RWPE2 (cell line): ENCODE measurements at regions not wholly inside any gene's neighbourhood (a gene's known extent, or its start where the extent isn't known, plus 50 kb on each side); places are given as distances from the start of the nearest gene placed in this dataset.

ENCODE experiments used
- ATAC-seq: fragments of 200-7000 bp; cut with Tn5 transposase; 3 replicates; pipeline ENCODE4 v1.9.1; 2021; ENCODE audit warnings: low read depth
- DNase-seq: peaks from one replicate; pipeline ENCODE4 v3.0.0-alpha.2; 2020; ENCODE audit warnings: low spot score
- H3K27ac ChIP-seq: fragments of 450-650 bp; 2 replicates; pipeline ENCODE4 v1.5.1; 2017; ENCODE audit warnings: mild to moderate bottlenecking; ENCODE audit not compliant: poor library complexity, severe bottlenecking
- H3K27me3 ChIP-seq: fragments of 250-450 bp; sonication (Bioruptor Pico); 2 replicates; pipeline ENCODE4 v1.5.1; 2021; ENCODE audit warnings: mild to moderate bottlenecking, moderate library complexity; ENCODE audit not compliant: insufficient read depth, poor library complexity, severe bottlenecking
- H3K36me3 ChIP-seq: fragments of 250-450 bp; sonication (Bioruptor Pico); 2 replicates; pipeline ENCODE4 v1.5.1; 2020; ENCODE audit warnings: low read depth, mild to moderate bottlenecking, moderate library complexity
- H3K4me1 ChIP-seq: fragments of 250-450 bp; sonication (Bioruptor Pico); 2 replicates; pipeline ENCODE4 v1.5.1; 2021; ENCODE audit warnings: mild to moderate bottlenecking, moderate library complexity; ENCODE audit not compliant: insufficient read depth, poor library complexity, severe bottlenecking
- H3K4me3 ChIP-seq: fragments of 250-450 bp; sonication (Bioruptor Pico); 2 replicates; pipeline ENCODE4 v1.5.1; 2021; ENCODE audit warnings: mild to moderate bottlenecking, moderate library complexity; ENCODE audit not compliant: severe bottlenecking
- H3K9me3 ChIP-seq: fragments of 250-450 bp; sonication (Bioruptor Pico); 2 replicates; pipeline ENCODE4 v1.5.1; 2021; ENCODE audit warnings: mild to moderate bottlenecking, moderate library complexity; ENCODE audit not compliant: severe bottlenecking
- CTCF ChIP-seq: fragments of 450-650 bp; IDR thresholded peaks from one replicate; pipeline ENCODE4 v1.5.1; 2017; ENCODE audit warnings: mild to moderate bottlenecking, moderate library complexity; ENCODE audit not compliant: poor library complexity, severe bottlenecking

GRCh38 chr1:4307468-4307845, 347.0 kb upstream of the AJAP1 start:
- Histone ChIP-seq H3K4me3 (no peak overlapping the region), H3K27me3 (no peaks in the 10 kb centered on the region), H3K4me1 (no peaks in the 10 kb centered on the region), H3K27ac (no peak overlapping the region), H3K9me3 (no peaks in the 10 kb centered on the region), H3K36me3 (no peaks in the 10 kb centered on the region)
- no peak for TF ChIP-seq CTCF
- DNase-seq, result no peak
- no peak for ATAC-seq

DNA sequence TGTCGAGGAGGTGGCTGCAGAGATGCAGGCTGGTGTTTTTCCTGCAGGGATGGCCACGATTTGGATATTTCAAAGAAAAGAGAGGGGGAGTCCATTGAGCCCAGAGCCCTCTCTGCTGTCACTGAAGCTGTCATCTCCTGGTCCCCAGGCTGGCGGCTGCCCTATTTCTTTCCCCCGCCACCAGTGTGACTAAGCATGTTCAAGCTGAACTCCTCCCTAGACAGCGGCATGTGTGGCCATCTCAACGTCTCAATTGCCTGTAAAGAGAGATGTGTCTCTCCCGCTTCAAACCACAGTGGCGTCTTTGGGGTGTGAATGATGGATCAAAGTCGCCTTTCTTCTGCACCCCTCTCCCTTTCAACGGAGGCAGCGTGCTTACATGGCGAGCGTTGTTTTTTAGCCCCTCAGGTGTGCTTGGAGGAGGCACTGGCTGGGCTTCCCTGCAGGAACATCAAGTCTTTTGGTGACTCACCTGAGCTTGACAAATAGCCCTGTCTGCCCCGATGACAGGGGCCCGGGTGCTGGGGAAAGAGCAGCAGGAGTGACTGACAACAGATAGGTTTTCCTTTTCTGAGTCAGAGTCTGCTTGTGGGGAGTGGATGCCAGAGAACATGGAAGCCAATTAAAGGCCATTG, 346.4 kb upstream of the AJAP1 start:
- no peaks in the 10 kb centered on the region for H3K4me1 ChIP-seq
- no peaks in the 10 kb centered on the region for H3K27me3 ChIP-seq
- ATAC-seq (no peak), DNase-seq (no peak)
- H3K36me3 ChIP-seq, result no peaks in the 10 kb centered on the region
- H3K9me3 ChIP-seq, result no peaks in the 10 kb centered on the region
- H3K4me3 ChIP-seq, result no peak overlapping the region
- TF ChIP-seq CTCF, result no peak
- H3K27ac ChIP-seq, result no peak overlapping the region

DNA sequence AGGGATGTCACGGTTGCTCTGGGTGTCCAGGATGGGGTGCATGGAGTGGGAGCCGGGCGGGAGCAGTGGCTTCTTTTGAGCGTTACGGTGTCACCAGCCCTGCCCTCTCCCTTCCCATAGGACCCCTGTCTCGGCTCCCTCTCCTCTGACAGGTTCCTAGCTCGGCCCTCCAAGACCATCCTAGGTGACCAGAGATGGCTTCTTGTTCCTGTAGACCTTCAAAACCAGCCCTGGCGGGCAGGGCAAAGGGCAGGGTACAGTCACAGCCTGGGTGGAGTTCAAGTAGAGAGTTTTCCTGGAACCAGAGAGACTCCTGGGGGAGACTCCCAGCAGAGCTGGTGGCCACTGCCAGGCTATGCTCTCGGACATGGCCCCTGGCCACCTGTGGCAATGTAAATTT, 345.6 kb upstream of the AJAP1 start:
- no peak for ATAC-seq
- no peaks in the 10 kb centered on the region for H3K4me1 ChIP-seq
- TF ChIP-seq CTCF, result no peak
- H3K36me3 ChIP-seq, result no peaks in the 10 kb centered on the region
- H3K4me3 ChIP-seq, result no peak overlapping the region
- no peak overlapping the region for H3K27ac ChIP-seq
- H3K27me3 ChIP-seq, result no peaks in the 10 kb centered on the region
- H3K9me3 ChIP-seq, result no peaks in the 10 kb centered on the region
- DNase-seq, result no peak

DNA sequence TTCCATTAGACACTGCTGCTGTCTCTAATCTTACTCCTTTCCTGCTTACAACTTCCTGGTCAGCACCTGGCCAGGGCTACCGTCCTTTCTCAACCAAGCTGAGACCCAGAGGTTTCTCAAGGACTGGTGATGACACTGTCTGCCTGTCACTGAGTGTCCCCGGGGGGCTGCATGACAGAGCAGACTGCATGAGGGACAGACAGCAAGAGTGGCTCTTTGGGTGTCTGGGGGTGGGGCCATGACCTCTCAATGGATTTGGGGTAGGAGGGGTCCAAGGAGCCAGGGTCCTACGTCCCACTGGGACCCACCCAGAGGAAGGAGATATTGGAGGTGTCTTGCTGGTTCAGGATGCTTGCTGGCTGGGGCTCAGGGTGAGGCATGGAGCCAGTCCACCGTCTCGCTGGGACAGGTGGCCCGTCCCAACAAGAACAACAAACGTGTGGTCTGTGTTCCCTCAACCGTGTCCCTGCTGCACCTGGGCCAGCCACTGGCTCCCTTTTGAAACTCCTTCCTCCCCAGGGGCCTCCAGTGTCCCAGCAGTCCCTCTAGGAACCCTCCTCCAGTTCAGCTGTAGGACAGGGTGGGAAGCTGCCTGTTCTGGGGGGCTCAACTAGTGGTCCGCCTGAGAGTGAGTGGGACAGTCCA, 344.6 kb upstream of the AJAP1 start:
- Histone ChIP-seq H3K4me3 (no peak overlapping the region), H3K27me3 (no peaks in the 10 kb centered on the region), H3K36me3 (no peaks in the 10 kb centered on the region), H3K4me1 (no peaks in the 10 kb centered on the region), H3K9me3 (no peaks in the 10 kb centered on the region), H3K27ac (no peak overlapping the region)
- TF ChIP-seq CTCF, result no peak
- DNase-seq, result no peak
- ATAC-seq, result no peak

DNA sequence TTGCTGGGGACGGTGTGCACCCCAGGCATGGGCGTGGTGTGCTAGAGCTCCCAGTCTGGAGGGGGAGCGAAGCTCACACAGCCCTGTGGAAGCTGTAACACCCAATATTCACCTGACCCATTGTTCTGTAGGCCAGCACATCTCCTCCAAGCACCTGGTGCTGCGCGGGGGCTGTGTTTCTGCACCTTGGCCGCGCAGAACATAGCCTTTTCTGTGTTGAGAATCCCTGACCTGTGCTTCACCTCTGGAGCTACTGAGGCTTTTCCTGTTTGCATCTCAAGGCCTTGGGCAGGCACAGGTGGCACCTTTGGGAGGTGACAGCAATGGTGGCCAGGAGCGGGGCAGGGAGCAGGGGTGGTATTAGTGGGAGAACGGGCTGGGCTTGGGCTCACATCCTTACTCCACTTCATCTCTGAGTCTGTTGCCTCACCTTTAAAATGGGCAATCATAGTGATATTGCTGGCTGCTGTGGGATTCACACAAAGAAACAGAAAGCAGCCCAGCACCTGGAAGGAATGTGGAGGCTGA, 343.9 kb upstream of the AJAP1 start:
- no peaks in the 10 kb centered on the region for H3K4me1 ChIP-seq
- H3K27ac ChIP-seq, result no peak overlapping the region
- DNase-seq (no peak), ATAC-seq (no peak)
- H3K36me3 ChIP-seq, result no peaks in the 10 kb centered on the region
- no peaks in the 10 kb centered on the region for H3K27me3 ChIP-seq
- H3K9me3 ChIP-seq, result no peaks in the 10 kb centered on the region
- TF ChIP-seq CTCF, result no peak
- no peak overlapping the region for H3K4me3 ChIP-seq
